ENCODE measurements at regions not wholly inside any gene's neighbourhood (a gene's known extent, or its start where the extent isn't known, plus 50 kb on each side); places are given as distances from the start of the nearest gene placed in this dataset.

DNA sequence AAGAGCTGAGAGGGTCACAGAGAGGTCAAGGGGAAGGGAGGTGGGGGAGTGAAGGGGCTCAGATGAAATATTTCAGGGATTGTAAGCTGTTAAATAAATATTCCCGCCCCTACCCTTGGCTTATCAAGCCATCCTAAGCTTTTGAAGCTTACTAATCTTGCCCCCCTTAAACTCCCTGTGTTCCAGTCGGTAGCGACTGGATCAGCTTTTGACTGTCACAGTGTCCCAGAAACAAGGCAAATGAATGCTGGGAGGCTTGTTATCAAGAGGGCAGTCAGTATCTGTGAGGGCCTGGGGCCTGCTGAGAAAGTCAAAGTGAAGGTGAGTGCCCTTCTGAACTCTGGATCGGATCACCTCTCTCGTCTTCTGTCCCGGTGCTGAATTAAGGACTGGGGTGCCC, 128.1 kb downstream of the DACT1 start:
- no peaks in the 10 kb centered on the region for H3K4me1 ChIP-seq (ENCODE audit: insufficient read depth, low read length, poor library complexity, severe bottlenecking)
- BruUV-seq (replicated peaks), result no TSS peak
- no peaks in the 10 kb centered on the region for H3K79me2 ChIP-seq (ENCODE audit: insufficient read depth, low read depth, low read length)
- H2AFZ ChIP-seq (ENCODE audit: low read length), result no peak overlapping the region
- intact Hi-C loops (cut with micrococcal nuclease; ENCODE audit: unreplicated experiment), result no loop called here
- TF ChIP-seq, protein P1, sequence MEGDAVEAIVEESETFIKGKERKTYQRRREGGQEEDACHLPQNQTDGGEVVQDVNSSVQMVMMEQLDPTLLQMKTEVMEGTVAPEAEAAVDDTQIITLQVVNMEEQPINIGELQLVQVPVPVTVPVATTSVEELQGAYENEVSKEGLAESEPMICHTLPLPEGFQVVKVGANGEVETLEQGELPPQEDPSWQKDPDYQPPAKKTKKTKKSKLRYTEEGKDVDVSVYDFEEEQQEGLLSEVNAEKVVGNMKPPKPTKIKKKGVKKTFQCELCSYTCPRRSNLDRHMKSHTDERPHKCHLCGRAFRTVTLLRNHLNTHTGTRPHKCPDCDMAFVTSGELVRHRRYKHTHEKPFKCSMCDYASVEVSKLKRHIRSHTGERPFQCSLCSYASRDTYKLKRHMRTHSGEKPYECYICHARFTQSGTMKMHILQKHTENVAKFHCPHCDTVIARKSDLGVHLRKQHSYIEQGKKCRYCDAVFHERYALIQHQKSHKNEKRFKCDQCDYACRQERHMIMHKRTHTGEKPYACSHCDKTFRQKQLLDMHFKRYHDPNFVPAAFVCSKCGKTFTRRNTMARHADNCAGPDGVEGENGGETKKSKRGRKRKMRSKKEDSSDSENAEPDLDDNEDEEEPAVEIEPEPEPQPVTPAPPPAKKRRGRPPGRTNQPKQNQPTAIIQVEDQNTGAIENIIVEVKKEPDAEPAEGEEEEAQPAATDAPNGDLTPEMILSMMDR (conservative IDR thresholded peaks at IDR 0.05; ENCODE audit: low read length), result no peak
- no peaks in the 10 kb centered on the region for H3K9me3 ChIP-seq (ENCODE audit: low read length)
- no peaks in the 10 kb centered on the region for H3K36me3 ChIP-seq (ENCODE audit: insufficient read depth, low read length)
- POLR2A ChIA-PET, result interaction anchor here (0.6 kb wide), 1 partner anchor 221 kb away, joined by 3 read pairs; no protein-coding TSS in a partner anchor
- CTCF ChIA-PET (ENCODE audit: unreplicated experiment), result no interaction called here
- H3K9me2 ChIP-seq (ENCODE audit: insufficient read depth, low read length), result no peaks in the 10 kb centered on the region
- H3K4me3 ChIP-seq (ENCODE audit: low read depth, low read length, poor library complexity, severe bottlenecking), result no peak overlapping the region
- H3K4me2 ChIP-seq (ENCODE audit: low read length), result no peak overlapping the region
- no peaks in the 10 kb centered on the region for H4K20me1 ChIP-seq (ENCODE audit: insufficient read depth, low read length)
- no peak overlapping the region for H3K27ac ChIP-seq (ENCODE audit: low read depth, low read length, poor library complexity, severe bottlenecking)
- no peak for DNase-seq (ENCODE audit: low spot score)

DNA sequence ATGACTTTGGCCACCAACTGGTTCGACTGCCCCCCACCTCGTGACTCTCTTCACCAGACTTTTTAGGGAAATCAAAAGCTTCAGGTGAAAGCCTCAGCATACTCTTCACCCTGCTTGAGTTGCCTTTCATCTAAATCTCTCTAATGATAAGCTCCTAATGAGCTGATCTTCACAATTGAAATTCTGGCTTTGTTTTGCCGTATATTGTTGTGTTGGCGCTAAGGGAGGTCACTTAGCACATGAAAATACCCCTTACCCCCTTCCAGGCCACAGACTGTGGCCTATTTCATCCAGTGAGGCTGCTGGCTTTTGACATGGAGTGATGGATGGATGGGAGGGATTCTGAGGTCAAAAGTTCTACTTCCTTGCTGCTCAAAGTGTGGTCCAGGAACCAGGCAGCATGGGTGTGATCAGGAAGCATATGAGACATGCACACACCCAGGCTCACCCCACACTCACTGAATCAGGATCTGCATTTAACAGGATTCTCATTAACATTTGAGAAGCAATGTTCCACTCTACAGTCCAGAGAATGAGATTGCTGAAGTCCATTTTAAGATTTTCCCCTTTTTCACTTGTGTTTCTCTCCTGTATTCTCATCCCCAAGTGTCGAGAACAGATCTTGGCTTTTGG, 131.4 kb downstream of the DACT1 start:
- H3K4me3 ChIP-seq (ENCODE audit: low read depth, low read length, poor library complexity, severe bottlenecking), result no peak overlapping the region

DNA sequence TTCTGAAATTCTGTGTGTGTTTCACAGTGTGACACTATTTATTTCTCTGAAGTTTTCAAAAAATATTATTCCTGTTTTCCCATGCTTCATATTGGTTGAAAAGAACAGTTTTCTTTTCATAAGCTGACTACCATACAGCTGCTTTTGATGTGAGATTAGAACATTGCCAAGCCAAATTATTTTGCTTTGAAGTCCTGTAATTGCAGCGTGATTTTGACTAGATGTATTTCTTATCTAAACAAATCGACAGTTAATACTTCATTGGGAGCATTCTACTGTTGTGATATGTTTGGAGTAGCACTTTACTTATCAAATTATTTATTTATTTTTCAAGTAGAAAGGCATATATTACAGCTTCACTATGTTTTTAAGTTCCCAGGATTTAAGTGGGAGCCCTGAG, 132.0 kb downstream of the DACT1 start:
- BruUV-seq (replicated peaks), result no TSS peak
- Histone ChIP-seq H3K4me3 (ENCODE audit: low read depth, low read length, poor library complexity, severe bottlenecking) (no peak overlapping the region), H3K9me2 (ENCODE audit: insufficient read depth, low read length) (no peaks in the 10 kb centered on the region), H3K4me2 (ENCODE audit: low read length) (no peak overlapping the region), H3K9me3 (ENCODE audit: low read length) (no peaks in the 10 kb centered on the region), H2AFZ (ENCODE audit: low read length) (no peak overlapping the region), H3K36me3 (ENCODE audit: insufficient read depth, low read length) (no peaks in the 10 kb centered on the region), H3K27ac (ENCODE audit: low read depth, low read length, poor library complexity, severe bottlenecking) (no peak overlapping the region), H3K79me2 (ENCODE audit: insufficient read depth, low read depth, low read length) (no peaks in the 10 kb centered on the region), H4K20me1 (ENCODE audit: insufficient read depth, low read length) (no peaks in the 10 kb centered on the region), H3K4me1 (ENCODE audit: insufficient read depth, low read length, poor library complexity, severe bottlenecking) (no peaks in the 10 kb centered on the region)
- intact Hi-C loops (cut with micrococcal nuclease; ENCODE audit: unreplicated experiment), result no loop called here
- DNase-seq (ENCODE audit: low spot score), result no peak
- TF ChIP-seq, protein P1 (conservative IDR thresholded peaks at IDR 0.05; ENCODE audit: low read length), result no peak
- TF ChIP-seq EZH2phosphoT487 (IDR thresholded peaks at IDR 0.05; ENCODE audit: borderline replicate concordance, low read depth, low read length), result no peak
- CTCF ChIA-PET (ENCODE audit: unreplicated experiment), result no interaction called here
- POLR2A ChIA-PET, result no interaction called here

More for the DNA sequence above, 131.4 kb downstream of the DACT1 start:
- Histone ChIP-seq H3K4me2 (ENCODE audit: low read length) (no peak overlapping the region), H3K9me2 (ENCODE audit: insufficient read depth, low read length) (no peaks in the 10 kb centered on the region), H3K9me3 (ENCODE audit: low read length) (no peaks in the 10 kb centered on the region), H4K20me1 (ENCODE audit: insufficient read depth, low read length) (no peaks in the 10 kb centered on the region), H3K79me2 (ENCODE audit: insufficient read depth, low read depth, low read length) (no peaks in the 10 kb centered on the region), H2AFZ (ENCODE audit: low read length) (no peak overlapping the region), H3K36me3 (ENCODE audit: insufficient read depth, low read length) (no peaks in the 10 kb centered on the region), H3K27ac (ENCODE audit: low read depth, low read length, poor library complexity, severe bottlenecking) (no peak overlapping the region), H3K4me1 (ENCODE audit: insufficient read depth, low read length, poor library complexity, severe bottlenecking) (no peaks in the 10 kb centered on the region)
- no TSS peak for BruUV-seq (replicated peaks)
- ChIA-PET POLR2A (no interaction called here), CTCF (ENCODE audit: unreplicated experiment) (no interaction called here)
- DNase-seq (ENCODE audit: low spot score), result no peak
- TF ChIP-seq EZH2phosphoT487 (IDR thresholded peaks at IDR 0.05; ENCODE audit: borderline replicate concordance, low read depth, low read length), result no peak
- TF ChIP-seq, protein P1 (conservative IDR thresholded peaks at IDR 0.05; ENCODE audit: low read length), result no peak
- intact Hi-C loops (cut with micrococcal nuclease; ENCODE audit: unreplicated experiment), result no loop called here

Measured in OCI-LY7 (cell line).